Gastroesophageal sphincter (tissue), 3 donors: ENCODE measurements at regions not wholly inside any gene's neighbourhood (a gene's known extent, or its start where the extent isn't known, plus 50 kb on each side); places are given as distances from the start of the nearest gene placed in this dataset.

Experiments used
- EP300 ChIP-seq: sonication (generic); formaldehyde crosslinking; IDR thresholded peaks from one replicate; pipeline ENCODE4 v1.6.1; 2017; ENCODE audit warnings: antibody characterized with exemption, mild to moderate bottlenecking
- TF ChIP-seq, protein P1 (sequence below), 4 experiments: fragments of 200-600 bp in 2 of 4; fragments of 450-650 bp in 2 of 4; sonication (generic) in 1 of 4; IDR thresholded peaks; one replicate each; pipeline ENCODE4 v1.5.1; 2017 to 2019; ENCODE audit warnings: antibody characterized with exemption in 4 of 4, mild to moderate bottlenecking in 2 of 4, moderate library complexity in 2 of 4

DNA sequence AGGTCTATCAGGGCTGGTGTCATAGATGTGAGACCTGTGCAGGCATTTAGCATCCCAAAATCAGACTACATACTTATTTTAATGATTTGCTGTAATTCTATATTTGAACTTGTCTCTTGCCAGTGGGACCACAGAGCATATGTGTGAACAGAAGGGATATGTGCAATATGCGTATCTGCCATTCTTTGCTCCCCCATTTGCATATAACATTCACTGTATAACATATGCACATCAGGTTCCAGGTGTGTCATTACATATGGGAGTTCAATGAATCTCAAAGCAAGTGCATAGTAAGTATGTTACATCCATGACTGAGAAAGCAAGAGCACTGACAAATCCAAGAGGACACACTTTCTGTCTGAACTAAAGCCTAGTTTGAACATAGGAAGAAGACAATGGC is 1115.1 kb upstream of the CNTN5 start:
- TF ChIP-seq, protein P1, sequence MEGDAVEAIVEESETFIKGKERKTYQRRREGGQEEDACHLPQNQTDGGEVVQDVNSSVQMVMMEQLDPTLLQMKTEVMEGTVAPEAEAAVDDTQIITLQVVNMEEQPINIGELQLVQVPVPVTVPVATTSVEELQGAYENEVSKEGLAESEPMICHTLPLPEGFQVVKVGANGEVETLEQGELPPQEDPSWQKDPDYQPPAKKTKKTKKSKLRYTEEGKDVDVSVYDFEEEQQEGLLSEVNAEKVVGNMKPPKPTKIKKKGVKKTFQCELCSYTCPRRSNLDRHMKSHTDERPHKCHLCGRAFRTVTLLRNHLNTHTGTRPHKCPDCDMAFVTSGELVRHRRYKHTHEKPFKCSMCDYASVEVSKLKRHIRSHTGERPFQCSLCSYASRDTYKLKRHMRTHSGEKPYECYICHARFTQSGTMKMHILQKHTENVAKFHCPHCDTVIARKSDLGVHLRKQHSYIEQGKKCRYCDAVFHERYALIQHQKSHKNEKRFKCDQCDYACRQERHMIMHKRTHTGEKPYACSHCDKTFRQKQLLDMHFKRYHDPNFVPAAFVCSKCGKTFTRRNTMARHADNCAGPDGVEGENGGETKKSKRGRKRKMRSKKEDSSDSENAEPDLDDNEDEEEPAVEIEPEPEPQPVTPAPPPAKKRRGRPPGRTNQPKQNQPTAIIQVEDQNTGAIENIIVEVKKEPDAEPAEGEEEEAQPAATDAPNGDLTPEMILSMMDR (IDR thresholded peaks at IDR 0.05) = no peak
- TF ChIP-seq EP300 = no peak
